Type B pancreatic cell (in vitro differentiated cells): ENCODE measurements at regions not wholly inside any gene's neighbourhood (a gene's known extent, or its start where the extent isn't known, plus 50 kb on each side); places are given as distances from the start of the nearest gene placed in this dataset.
"Not testable (repeated sequence)": the region's sequence is repeated elsewhere in the genome, so short reads cannot be mapped to it uniquely, and the experiment has no call there.

Source experiments
- DNase-seq: peaks from one replicate; pipeline ENCODE4 v3.0.0; 2021; ENCODE audit warnings: mixed read lengths; ENCODE audit not compliant: unreplicated experiment; ENCODE audit errors: extremely low spot score
- H3K27ac Mint-ChIP-seq: 2 replicates; pipeline ENCODE4 v1.8.0; 2021; ENCODE audit warnings: mild to moderate bottlenecking, mixed read lengths
- H3K27me3 Mint-ChIP-seq: 2 replicates; pipeline ENCODE4 v1.8.0; 2021; ENCODE audit warnings: mixed read lengths
- H3K36me3 Mint-ChIP-seq: 2 replicates; pipeline ENCODE4 v1.8.0; 2021; ENCODE audit warnings: mixed read lengths
- H3K4me1 Mint-ChIP-seq: one replicate; pipeline ENCODE4 v1.8.0; 2021; ENCODE audit warnings: mixed read lengths; ENCODE audit not compliant: unreplicated experiment
- H3K4me3 Mint-ChIP-seq: 2 replicates; pipeline ENCODE4 v1.8.0; 2021; ENCODE audit warnings: mild to moderate bottlenecking, mixed read lengths
- H3K9me3 Mint-ChIP-seq: 2 replicates; pipeline ENCODE4 v1.8.0; 2021; ENCODE audit warnings: mixed read lengths
- TF ChIP-seq, protein P1 (sequence below): fragments of 200-600 bp; sonication (generic); conservative IDR thresholded peaks from 2 replicates; pipeline ENCODE4 v1.5.0; 2021; ENCODE audit warnings: antibody characterized with exemption, mild to moderate bottlenecking

DNA sequence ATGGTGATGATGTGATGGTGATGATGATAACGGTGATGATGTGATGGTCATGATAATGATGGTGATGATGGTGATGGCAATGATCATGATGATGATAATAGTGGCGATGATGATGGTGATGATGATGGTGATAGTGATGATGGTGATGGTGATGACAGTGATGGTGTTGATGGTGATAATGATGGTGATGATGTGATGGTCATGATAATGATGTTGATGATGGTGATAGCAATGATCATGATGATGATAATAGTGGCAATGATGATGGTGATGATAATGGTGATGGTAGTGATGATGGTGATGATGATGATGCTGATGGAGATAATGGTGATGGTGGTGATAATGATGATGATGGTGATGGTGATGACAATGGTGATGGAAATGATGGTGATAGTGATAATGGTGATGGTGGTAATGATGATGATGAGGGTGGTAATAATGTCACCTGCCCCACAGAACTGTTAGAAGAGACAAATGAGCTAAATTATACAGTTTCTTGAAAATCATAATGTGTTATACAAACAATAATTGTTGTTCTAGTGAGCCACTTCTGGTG lies 289.9 kb downstream of the ASMT start:
- Mint-ChIP-seq H3K4me1 (no peaks in the 10 kb centered on the region), H3K9me3 (no peaks in the 10 kb centered on the region), H3K27me3 (peaks cover 9% of the 10 kb centered on the region), H3K36me3 (no peaks in the 10 kb centered on the region), H3K27ac (no peak overlapping the region), H3K4me3 (no peak overlapping the region)
- no peak for DNase-seq
- TF ChIP-seq, protein P1, sequence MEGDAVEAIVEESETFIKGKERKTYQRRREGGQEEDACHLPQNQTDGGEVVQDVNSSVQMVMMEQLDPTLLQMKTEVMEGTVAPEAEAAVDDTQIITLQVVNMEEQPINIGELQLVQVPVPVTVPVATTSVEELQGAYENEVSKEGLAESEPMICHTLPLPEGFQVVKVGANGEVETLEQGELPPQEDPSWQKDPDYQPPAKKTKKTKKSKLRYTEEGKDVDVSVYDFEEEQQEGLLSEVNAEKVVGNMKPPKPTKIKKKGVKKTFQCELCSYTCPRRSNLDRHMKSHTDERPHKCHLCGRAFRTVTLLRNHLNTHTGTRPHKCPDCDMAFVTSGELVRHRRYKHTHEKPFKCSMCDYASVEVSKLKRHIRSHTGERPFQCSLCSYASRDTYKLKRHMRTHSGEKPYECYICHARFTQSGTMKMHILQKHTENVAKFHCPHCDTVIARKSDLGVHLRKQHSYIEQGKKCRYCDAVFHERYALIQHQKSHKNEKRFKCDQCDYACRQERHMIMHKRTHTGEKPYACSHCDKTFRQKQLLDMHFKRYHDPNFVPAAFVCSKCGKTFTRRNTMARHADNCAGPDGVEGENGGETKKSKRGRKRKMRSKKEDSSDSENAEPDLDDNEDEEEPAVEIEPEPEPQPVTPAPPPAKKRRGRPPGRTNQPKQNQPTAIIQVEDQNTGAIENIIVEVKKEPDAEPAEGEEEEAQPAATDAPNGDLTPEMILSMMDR: no peak

DNA sequence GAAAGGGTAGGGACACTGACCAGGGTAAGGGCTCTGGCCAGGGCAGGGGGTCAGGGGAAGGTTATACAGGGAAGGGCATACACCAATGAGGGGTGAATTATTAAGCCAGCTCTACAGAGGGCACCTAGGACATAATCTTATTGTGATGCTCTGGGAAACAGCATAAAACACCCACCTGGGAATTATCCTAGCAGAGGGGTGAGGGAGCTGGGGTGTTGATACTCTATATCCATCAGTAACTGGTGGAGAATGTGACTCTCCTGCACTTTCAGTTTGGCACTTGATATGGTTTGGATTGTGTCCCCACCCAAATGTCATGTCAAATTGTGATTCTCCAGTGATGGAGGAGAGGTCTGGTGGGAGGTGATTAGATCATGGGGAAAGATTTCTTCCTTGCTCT lies 291.2 kb downstream of the ASMT start:
- Mint-ChIP-seq H3K4me1 (no peaks in the 10 kb centered on the region), H3K27me3 (peaks cover 9% of the 10 kb centered on the region), H3K27ac (no peak overlapping the region), H3K9me3 (no peaks in the 10 kb centered on the region), H3K4me3 (no peak overlapping the region), H3K36me3 (no peaks in the 10 kb centered on the region)
- TF ChIP-seq, protein P1: no peak
- DNase-seq: no peak

DNA sequence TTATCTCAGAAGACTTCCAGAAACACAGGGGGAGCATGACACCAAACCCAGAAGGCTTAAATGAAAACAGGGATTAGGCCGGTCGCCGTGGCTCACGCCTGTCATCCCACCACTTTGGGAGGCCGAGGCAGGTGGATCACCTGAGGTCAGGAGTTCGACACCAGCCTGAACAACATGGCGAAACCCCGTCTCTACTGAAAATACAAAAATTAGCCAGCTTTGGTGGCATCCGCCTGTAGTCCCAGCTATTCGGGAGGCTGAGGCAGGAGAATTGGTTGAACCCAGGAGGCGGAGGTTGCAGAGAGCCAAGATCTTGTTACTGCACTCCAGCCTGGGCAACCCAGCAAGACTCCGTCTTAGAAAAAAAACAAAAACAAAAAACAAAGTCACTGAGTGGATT lies 294.1 kb downstream of the ASMT start:
- DNase-seq, H3K36me3 Mint-ChIP-seq, H3K27ac Mint-ChIP-seq, H3K4me3 Mint-ChIP-seq, H3K4me1 Mint-ChIP-seq, H3K9me3 Mint-ChIP-seq: not testable (repeated sequence)
- peaks cover 16% of the 10 kb centered on the region for H3K27me3 Mint-ChIP-seq

DNA sequence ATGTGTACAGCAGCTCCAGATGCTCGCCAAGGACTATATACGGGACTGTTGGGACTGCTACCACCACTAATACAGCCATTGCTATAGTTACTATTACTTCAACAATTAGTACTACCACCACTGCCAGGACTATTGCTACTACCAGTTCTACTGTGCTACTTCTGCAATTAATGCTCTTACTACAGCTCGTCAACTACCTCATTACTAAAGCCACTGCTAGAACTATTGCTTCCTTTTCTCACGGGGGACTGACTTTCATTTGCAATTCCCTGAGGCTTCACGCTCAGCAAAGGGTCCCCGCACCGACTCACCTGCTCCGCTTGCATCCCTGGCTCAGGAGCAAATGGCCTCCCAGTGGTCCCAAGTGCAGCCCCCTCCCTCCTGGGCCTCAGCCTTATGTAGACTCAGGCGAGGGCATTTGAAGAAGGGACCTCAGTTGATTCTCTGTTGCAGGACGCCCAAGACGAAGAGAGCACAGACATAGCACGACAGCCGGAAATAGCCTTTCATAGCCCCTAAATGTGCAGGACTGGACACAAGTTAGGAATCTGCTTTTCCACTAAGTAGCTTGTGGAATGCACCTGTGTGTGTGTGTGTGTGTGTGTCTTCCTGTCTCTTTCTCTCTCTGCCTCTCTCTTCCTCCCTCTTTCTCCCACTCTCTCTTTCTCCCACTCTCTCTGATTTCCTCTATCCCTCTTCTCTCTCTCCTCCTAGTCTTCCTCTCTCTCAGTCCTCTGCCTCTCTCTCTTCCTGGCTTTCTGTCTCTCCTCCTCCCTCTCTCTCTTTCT lies 294.8 kb downstream of the ASMT start:
- DNase-seq: no peak
- Mint-ChIP-seq H3K4me3 (no peak overlapping the region), H3K4me1 (no peaks in the 10 kb centered on the region), H3K27me3 (peaks cover 16% of the 10 kb centered on the region), H3K36me3 (no peaks in the 10 kb centered on the region), H3K27ac (no peak overlapping the region), H3K9me3 (no peaks in the 10 kb centered on the region)
- TF ChIP-seq, protein P1: no peak

DNA sequence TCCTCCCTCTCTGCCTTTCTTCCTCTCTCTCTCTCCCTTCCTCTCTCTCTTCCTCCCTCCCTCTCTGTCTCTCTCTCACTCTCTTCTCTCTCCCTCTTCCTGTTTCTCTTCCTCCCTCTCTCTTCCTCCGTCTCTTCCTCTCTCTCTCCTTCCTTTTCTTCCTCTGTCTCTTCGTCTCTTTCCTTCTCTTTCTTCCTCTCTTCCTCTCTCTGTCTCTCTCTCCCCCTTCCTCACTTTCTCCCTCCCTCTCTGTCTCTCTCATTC lies 295.3 kb downstream of the ASMT start:
- H3K4me3 Mint-ChIP-seq: no peak overlapping the region

More for the DNA sequence above, 295.3 kb downstream of the ASMT start:
- Mint-ChIP-seq H3K9me3 (no peaks in the 10 kb centered on the region), H3K4me1 (no peaks in the 10 kb centered on the region), H3K27ac (no peak overlapping the region), H3K36me3 (no peaks in the 10 kb centered on the region), H3K27me3 (peaks cover 16% of the 10 kb centered on the region)
- TF ChIP-seq, protein P1: no peak
- no peak for DNase-seq
